Natural killer cell (primary cell): ENCODE measurements at regions not wholly inside any gene's neighbourhood (a gene's known extent, or its start where the extent isn't known, plus 50 kb on each side); places are given as distances from the start of the nearest gene placed in this dataset.

ENCODE experiments used
- ATAC-seq, 3 donors: fragments of 150-1000 bp in 2 of 3; fragments of 200-7000 bp in 1 of 3; cut with Tn5 transposase; 1 replicate in 1 of 3; 2 replicates in 2 of 3; pipeline ENCODE4 v1.10.0; 2021; ENCODE audit warnings: mild to moderate bottlenecking in 2 of 3, moderate library complexity in 2 of 3
- DNase-seq, 2 donors: peaks; one replicate each; pipeline versions ENCODE4 v3.0.0 to v3.0.0-alpha.2; 2013 to 2021; ENCODE audit warnings: mixed read lengths in 1 of 2
- H3K27ac ChIP-seq: one replicate; pipeline ENCODE4 v1.5.1; 2013; ENCODE audit warnings: mild to moderate bottlenecking, low read length
- H3K27me3 ChIP-seq: one replicate; pipeline ENCODE4 v1.6.1; 2013; ENCODE audit warnings: low read length; ENCODE audit not compliant: control insufficient read depth, insufficient read depth
- H3K36me3 ChIP-seq: one replicate; pipeline ENCODE4 v1.6.1; 2013; ENCODE audit warnings: low read length; ENCODE audit not compliant: control insufficient read depth, insufficient read depth
- H3K4me1 ChIP-seq: one replicate; pipeline ENCODE4 v1.6.1; 2013; ENCODE audit warnings: low read length; ENCODE audit not compliant: control insufficient read depth, insufficient read depth
- H3K4me3 ChIP-seq: one replicate; pipeline ENCODE4 v1.5.1; 2013; ENCODE audit warnings: low read length
- H3K9me3 ChIP-seq: one replicate; pipeline ENCODE4 v1.6.1; 2013; ENCODE audit warnings: low read length; ENCODE audit not compliant: control insufficient read depth, insufficient read depth
- H3K27ac Mint-ChIP-seq, 2 donors: one replicate each; pipeline ENCODE4 v1.8.0; 2022; ENCODE audit warnings: mild to moderate bottlenecking in 2 of 2, mixed read lengths in 2 of 2, moderate library complexity in 1 of 2
- H3K27me3 Mint-ChIP-seq, 2 donors: one replicate each; pipeline ENCODE4 v1.8.0; 2022; ENCODE audit warnings: low read depth in 2 of 2, mixed read lengths in 2 of 2
- H3K36me3 Mint-ChIP-seq: one replicate; pipeline ENCODE4 v1.8.0; 2022; ENCODE audit warnings: mixed read lengths
- H3K4me1 Mint-ChIP-seq, 2 donors: one replicate each; pipeline ENCODE4 v1.8.0; 2022; ENCODE audit warnings: mixed read lengths in 2 of 2
- H3K4me3 Mint-ChIP-seq: one replicate; pipeline ENCODE4 v1.8.0; 2022; ENCODE audit warnings: mild to moderate bottlenecking, moderate library complexity, mixed read lengths
- H3K9me3 Mint-ChIP-seq, 2 donors: one replicate each; pipeline ENCODE4 v1.8.0; 2022; ENCODE audit warnings: mixed read lengths in 2 of 2
- WGBS: methylation state at CpG from one replicate; pipeline ENCODE4 v1.1.7; 2013; ENCODE audit warnings: missing lambda C conversion rate; ENCODE audit not compliant: insufficient coverage; 5-methylcytosine and 5-hydroxymethylcytosine counted together
- intact Hi-C: fragments of 100-400 bp; cut with micrococcal nuclease; formaldehyde crosslinking; loops from one replicate; pipeline ENCODE4 v1.14.2; 2022
- TF ChIP-seq, protein P1 (sequence below): fragments of 200-600 bp; IDR thresholded peaks from one replicate; pipeline ENCODE4 v1.8.0; 2022; ENCODE audit warnings: antibody characterized with exemption

- no peak overlapping the region for H3K27ac Mint-ChIP-seq
- H3K36me3 Mint-ChIP-seq: no peaks in the 10 kb centered on the region
- no peak for ATAC-seq
Observed at GRCh38 chr4:165700855-165701254, 172.2 kb upstream of the TLL1 start.

GRCh38 chr4:165707128-165707527 lies 165.9 kb upstream of the TLL1 start:
- no peak for ATAC-seq

More at GRCh38 chr4:165700855-165701254, 172.2 kb upstream of the TLL1 start:
- Histone ChIP-seq H3K9me3 (no peaks in the 10 kb centered on the region), H3K4me1 (no peaks in the 10 kb centered on the region), H3K36me3 (no peaks in the 10 kb centered on the region), H3K27me3 (no peaks in the 10 kb centered on the region), H3K4me3 (no peak overlapping the region), H3K27ac (no peak overlapping the region)
- no peak for DNase-seq
- Mint-ChIP-seq H3K4me1 (no peaks in the 10 kb centered on the region), H3K9me3 (peaks cover 4 to 12% of the 10 kb centered on the region in 2 donors), H3K4me3 (no peak overlapping the region), H3K27me3 (no peaks in the 10 kb centered on the region)
- TF ChIP-seq, protein P1, sequence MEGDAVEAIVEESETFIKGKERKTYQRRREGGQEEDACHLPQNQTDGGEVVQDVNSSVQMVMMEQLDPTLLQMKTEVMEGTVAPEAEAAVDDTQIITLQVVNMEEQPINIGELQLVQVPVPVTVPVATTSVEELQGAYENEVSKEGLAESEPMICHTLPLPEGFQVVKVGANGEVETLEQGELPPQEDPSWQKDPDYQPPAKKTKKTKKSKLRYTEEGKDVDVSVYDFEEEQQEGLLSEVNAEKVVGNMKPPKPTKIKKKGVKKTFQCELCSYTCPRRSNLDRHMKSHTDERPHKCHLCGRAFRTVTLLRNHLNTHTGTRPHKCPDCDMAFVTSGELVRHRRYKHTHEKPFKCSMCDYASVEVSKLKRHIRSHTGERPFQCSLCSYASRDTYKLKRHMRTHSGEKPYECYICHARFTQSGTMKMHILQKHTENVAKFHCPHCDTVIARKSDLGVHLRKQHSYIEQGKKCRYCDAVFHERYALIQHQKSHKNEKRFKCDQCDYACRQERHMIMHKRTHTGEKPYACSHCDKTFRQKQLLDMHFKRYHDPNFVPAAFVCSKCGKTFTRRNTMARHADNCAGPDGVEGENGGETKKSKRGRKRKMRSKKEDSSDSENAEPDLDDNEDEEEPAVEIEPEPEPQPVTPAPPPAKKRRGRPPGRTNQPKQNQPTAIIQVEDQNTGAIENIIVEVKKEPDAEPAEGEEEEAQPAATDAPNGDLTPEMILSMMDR: no peak
- intact Hi-C loops: no loop called here

DNA sequence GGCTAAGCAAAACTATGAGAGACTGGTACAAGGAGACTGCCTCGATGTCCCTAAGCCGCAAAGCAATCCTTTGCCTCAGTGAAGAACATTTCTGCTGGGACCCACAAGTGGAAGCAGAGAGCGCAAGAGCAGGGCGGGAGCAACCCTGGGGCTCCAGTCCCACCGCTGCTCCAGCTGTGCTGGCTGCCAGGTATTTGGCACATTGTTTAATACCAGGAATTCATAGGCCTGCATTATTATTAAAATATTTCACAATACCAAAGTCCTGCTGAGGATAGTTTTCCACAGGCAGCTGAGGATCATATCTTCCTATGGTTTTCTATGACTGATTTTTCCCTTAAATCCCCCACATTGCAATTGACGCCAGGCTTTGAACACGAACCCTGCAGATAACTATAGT lies 163.5 kb upstream of the TLL1 start:
- H3K27me3 Mint-ChIP-seq: no peaks in the 10 kb centered on the region
- H3K4me3 ChIP-seq: no peak overlapping the region
- intact Hi-C loops: no loop called here
- TF ChIP-seq, protein P1: no peak
- H3K27ac Mint-ChIP-seq: no peak overlapping the region
- no peaks in the 10 kb centered on the region for H3K9me3 ChIP-seq
- no peaks in the 10 kb centered on the region for H3K4me1 Mint-ChIP-seq
- DNase-seq (no peak), ATAC-seq (no peak)
- no peaks in the 10 kb centered on the region for H3K36me3 Mint-ChIP-seq
- H3K4me3 Mint-ChIP-seq: no peak overlapping the region
- H3K36me3 ChIP-seq: no peaks in the 10 kb centered on the region
- H3K27me3 ChIP-seq: no peaks in the 10 kb centered on the region
- 89% methylated on average over 7 of the region's 7 CpGs for whole genome bisulfite sequencing
- no peaks in the 10 kb centered on the region for H3K4me1 ChIP-seq
- H3K27ac ChIP-seq: no peak overlapping the region
- peaks cover 6 to 9% of the 10 kb centered on the region in 2 donors for H3K9me3 Mint-ChIP-seq

More at GRCh38 chr4:165707128-165707527, 165.9 kb upstream of the TLL1 start:
- no peak overlapping the region for H3K4me3 ChIP-seq
- H3K4me1 Mint-ChIP-seq: no peaks in the 10 kb centered on the region
- TF ChIP-seq, protein P1: no peak
- 85% methylated on average over 3 of the region's 4 CpGs for WGBS
- no peak overlapping the region for H3K4me3 Mint-ChIP-seq
- H3K4me1 ChIP-seq: no peaks in the 10 kb centered on the region
- no peak for DNase-seq
- H3K27me3 ChIP-seq: no peaks in the 10 kb centered on the region
- no peaks in the 10 kb centered on the region for H3K27me3 Mint-ChIP-seq
- no peak overlapping the region for H3K27ac ChIP-seq
- H3K36me3 ChIP-seq: no peaks in the 10 kb centered on the region
- no peaks in the 10 kb centered on the region for H3K36me3 Mint-ChIP-seq
- intact Hi-C loops: no loop called here
- H3K9me3 Mint-ChIP-seq: peaks cover 3 to 9% of the 10 kb centered on the region in 2 donors
- no peaks in the 10 kb centered on the region for H3K9me3 ChIP-seq
- no peak overlapping the region for H3K27ac Mint-ChIP-seq

DNA sequence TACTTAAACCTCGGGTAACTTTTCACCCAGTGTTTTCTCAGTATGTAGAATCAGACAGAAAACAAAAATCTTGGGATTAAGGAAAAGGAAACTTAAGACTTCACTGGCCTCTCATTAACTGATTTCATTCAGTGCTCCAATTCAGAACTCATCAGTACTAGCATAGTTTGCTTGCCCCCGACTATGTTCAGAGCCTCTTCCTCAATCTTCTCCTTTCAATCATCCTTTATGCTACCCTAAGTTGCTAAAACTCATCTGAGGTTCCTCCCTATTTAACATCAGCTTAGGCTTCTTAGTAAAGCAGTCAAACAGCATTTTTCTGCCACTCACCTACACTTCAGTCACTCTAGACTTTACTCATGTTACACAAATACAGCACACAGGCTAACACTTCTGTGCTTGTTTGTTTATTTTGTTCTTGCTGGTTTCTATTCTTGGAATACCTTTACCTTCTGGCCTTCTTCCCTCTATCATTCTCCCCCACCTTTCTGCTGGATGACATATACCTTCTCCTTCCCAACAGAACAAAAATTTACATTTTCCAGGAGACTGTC lies 163.0 kb upstream of the TLL1 start:
- no peak overlapping the region for H3K4me3 ChIP-seq
- no peaks in the 10 kb centered on the region for H3K36me3 ChIP-seq
- no peak overlapping the region for H3K27ac ChIP-seq
- no peaks in the 10 kb centered on the region for H3K9me3 ChIP-seq
- H3K27me3 ChIP-seq: no peaks in the 10 kb centered on the region
- TF ChIP-seq, protein P1: no peak
- ATAC-seq: no peak
- H3K4me1 ChIP-seq: no peaks in the 10 kb centered on the region
- no peak overlapping the region for H3K4me3 Mint-ChIP-seq
- no peak overlapping the region for H3K27ac Mint-ChIP-seq
- no peaks in the 10 kb centered on the region for H3K4me1 Mint-ChIP-seq
- 81% methylated on average over 2 of the region's 2 CpGs for WGBS
- no peak for DNase-seq
- H3K36me3 Mint-ChIP-seq: no peaks in the 10 kb centered on the region
- H3K9me3 Mint-ChIP-seq: peaks cover 6 to 9% of the 10 kb centered on the region in 2 donors
- intact Hi-C loops: no loop called here
- H3K27me3 Mint-ChIP-seq: no peaks in the 10 kb centered on the region
